A673 (cell line): ENCODE measurements at regions not wholly inside any gene's neighbourhood (a gene's known extent, or its start where the extent isn't known, plus 50 kb on each side); places are given as distances from the start of the nearest gene placed in this dataset.

ENCODE experiments used
- EZH2 ChIP-seq: fragments of 200-600 bp; sonication (generic); IDR thresholded peaks from 2 replicates; pipeline ENCODE4 v1.6.1; 2017; ENCODE audit warnings: borderline replicate concordance, low read depth, mild to moderate bottlenecking, mixed read lengths, antibody characterized with exemption, low read length; ENCODE audit not compliant: poor library complexity, severe bottlenecking
- TF ChIP-seq, protein P1 (sequence below): fragments of 300-800, 200-600 bp; sonication (generic); conservative IDR thresholded peaks from 2 replicates; pipeline ENCODE4 v1.5.1; 2017; ENCODE audit warnings: low read depth, mild to moderate bottlenecking, antibody characterized with exemption, low read length, moderate library complexity, mixed read lengths

DNA sequence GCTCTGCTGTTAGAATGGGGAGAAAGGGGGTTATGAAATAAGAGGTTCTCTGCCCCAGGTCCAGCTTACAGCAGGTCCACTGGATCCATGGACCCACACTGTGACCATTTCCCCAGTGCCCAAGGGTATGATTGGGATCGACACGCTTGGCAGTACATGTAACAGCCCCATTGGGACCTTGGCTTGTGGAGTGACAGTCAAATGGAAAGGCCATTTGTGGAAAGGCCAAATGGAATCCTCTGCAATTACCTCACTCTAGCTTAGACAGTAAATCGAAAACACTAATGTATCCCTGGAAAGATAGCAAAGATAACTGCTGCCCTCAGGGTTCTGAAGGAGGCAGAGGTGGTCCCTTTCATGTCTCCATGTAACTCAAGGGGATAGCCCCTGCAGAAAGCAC, 109.1 kb downstream of the MINAR1 start:
- TF ChIP-seq, protein P1, sequence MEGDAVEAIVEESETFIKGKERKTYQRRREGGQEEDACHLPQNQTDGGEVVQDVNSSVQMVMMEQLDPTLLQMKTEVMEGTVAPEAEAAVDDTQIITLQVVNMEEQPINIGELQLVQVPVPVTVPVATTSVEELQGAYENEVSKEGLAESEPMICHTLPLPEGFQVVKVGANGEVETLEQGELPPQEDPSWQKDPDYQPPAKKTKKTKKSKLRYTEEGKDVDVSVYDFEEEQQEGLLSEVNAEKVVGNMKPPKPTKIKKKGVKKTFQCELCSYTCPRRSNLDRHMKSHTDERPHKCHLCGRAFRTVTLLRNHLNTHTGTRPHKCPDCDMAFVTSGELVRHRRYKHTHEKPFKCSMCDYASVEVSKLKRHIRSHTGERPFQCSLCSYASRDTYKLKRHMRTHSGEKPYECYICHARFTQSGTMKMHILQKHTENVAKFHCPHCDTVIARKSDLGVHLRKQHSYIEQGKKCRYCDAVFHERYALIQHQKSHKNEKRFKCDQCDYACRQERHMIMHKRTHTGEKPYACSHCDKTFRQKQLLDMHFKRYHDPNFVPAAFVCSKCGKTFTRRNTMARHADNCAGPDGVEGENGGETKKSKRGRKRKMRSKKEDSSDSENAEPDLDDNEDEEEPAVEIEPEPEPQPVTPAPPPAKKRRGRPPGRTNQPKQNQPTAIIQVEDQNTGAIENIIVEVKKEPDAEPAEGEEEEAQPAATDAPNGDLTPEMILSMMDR: no peak
- no peak for TF ChIP-seq EZH2
